Endothelial cell of umbilical vein (primary cell): ENCODE measurements at regions not wholly inside any gene's neighbourhood (a gene's known extent, or its start where the extent isn't known, plus 50 kb on each side); places are given as distances from the start of the nearest gene placed in this dataset.

Experiments used
- BruUV-seq: library from RNA; stranded (reverse); fragments of 400-500 nt; replicated peaks from 2 replicates; lab custom pipeline; 2021; lab: Mats Ljungman, UMichigan
- CTCF ChIA-PET: fragments of 300-600, 350-600 bp; sonication (Branson Sonifier 250); formaldehyde crosslinking; loops from one replicate; lab custom pipeline; 2021; ENCODE audit warnings: antibody characterized with exemption, inconsistent platforms; lab: Charles Lee
- POLR2A ChIA-PET: fragments of 300-600, 350-600 bp; sonication (Branson Sonifier 250); formaldehyde crosslinking; loops from one replicate; lab custom pipeline; 2021; ENCODE audit warnings: antibody characterized with exemption, inconsistent platforms; lab: Charles Lee
- DNase-seq: peaks from one replicate; pipeline ENCODE4 v3.0.0-alpha.2; 2011; ENCODE audit warnings: low read depth, low spot score
- FAIRE-seq: peaks from 2 replicates; lab custom pipeline; 2011; peaks lifted over from hg19 to GRCh38; lab: Jason Lieb, UNC
- H2AFZ ChIP-seq: 2 replicates; pipeline ENCODE4 v1.6.0; 2012; ENCODE audit warnings: low read depth, low read length, control low read depth, inconsistent platforms
- H3K27ac ChIP-seq: 2 replicates; pipeline ENCODE4 v1.5.1; 2011; ENCODE audit warnings: low read depth, mild to moderate bottlenecking, control low read depth, low read length, moderate library complexity; ENCODE audit not compliant: insufficient read depth
- H3K27me3 ChIP-seq, 2 experiments: 2 replicates each; pipeline versions ENCODE4 v1.6.0 to v1.6.1; 2011; ENCODE audit warnings: low read length in 2 of 2, mixed read lengths in 1 of 2; ENCODE audit not compliant: control insufficient read depth in 2 of 2, insufficient read depth in 2 of 2
- H3K36me3 ChIP-seq, 2 experiments: 2 replicates in 1 of 2; 3 replicates in 1 of 2; pipeline ENCODE4 v1.5.1; 2011; ENCODE audit warnings: low read length in 2 of 2, mild to moderate bottlenecking in 1 of 2, moderate library complexity in 1 of 2; ENCODE audit not compliant: control insufficient read depth in 2 of 2, insufficient read depth in 2 of 2; ENCODE audit errors: extremely low read depth in 1 of 2
- H3K4me1 ChIP-seq: 3 replicates; pipeline ENCODE4 v1.5.1; 2011; ENCODE audit warnings: mild to moderate bottlenecking, low read length; ENCODE audit not compliant: control insufficient read depth, insufficient read depth; ENCODE audit errors: extremely low read depth
- H3K4me2 ChIP-seq: 2 replicates; pipeline ENCODE4 v1.6.1; 2011; ENCODE audit warnings: low read length, control low read depth, mixed read lengths; ENCODE audit not compliant: insufficient read depth
- H3K4me3 ChIP-seq, 3 experiments: fragments of 200-600 bp in 1 of 3; sonication (generic), shearing (Covaris generic) in 1 of 3; replicated peaks in 1 of 3; 2 replicates each; pipeline ENCODE4 v1.5.1; 2011 to 2016; ENCODE audit warnings: control low read depth in 3 of 3, low read length in 3 of 3, mild to moderate bottlenecking in 2 of 3, inconsistent platforms in 1 of 3, low read depth in 1 of 3, moderate library complexity in 1 of 3; ENCODE audit not compliant: insufficient read depth in 1 of 3
- H3K79me2 ChIP-seq: 2 replicates; pipeline ENCODE4 v1.6.0; 2012; ENCODE audit warnings: low read length, inconsistent platforms; ENCODE audit not compliant: control insufficient read depth, insufficient read depth
- H3K9ac ChIP-seq: replicated peaks from 2 replicates; pipeline ENCODE3; 2011; ENCODE audit warnings: low read length, control low read depth; ENCODE audit not compliant: insufficient read depth; ENCODE audit errors: extremely low read depth
- H3K9me1 ChIP-seq: replicated peaks from 3 replicates; pipeline ENCODE4 v1.6.0; 2011; ENCODE audit warnings: mild to moderate bottlenecking, low read length; ENCODE audit not compliant: control insufficient read depth, insufficient read depth; ENCODE audit errors: extremely low read depth
- H3K9me3 ChIP-seq: replicated peaks from 2 replicates; pipeline ENCODE4 v1.5.1; 2012; ENCODE audit warnings: low read length, inconsistent platforms; ENCODE audit not compliant: control insufficient read depth, insufficient read depth
- H4K20me1 ChIP-seq: replicated peaks from 2 replicates; pipeline ENCODE3; 2011; ENCODE audit warnings: mild to moderate bottlenecking, low read length; ENCODE audit not compliant: control insufficient read depth, insufficient read depth; ENCODE audit errors: extremely low read depth
- CTCF ChIP-seq, 2 donors: IDR thresholded peaks; 1 replicate in 1 of 2; 2 replicates in 1 of 2; pipeline ENCODE4 v1.5.1; 2011; ENCODE audit warnings: low read length in 2 of 2, mild to moderate bottlenecking in 2 of 2, moderate library complexity in 2 of 2, control low read depth in 1 of 2, inconsistent platforms in 1 of 2, low read depth in 1 of 2; ENCODE audit not compliant: insufficient read depth in 1 of 2; ENCODE audit errors: extremely low read depth in 1 of 2
- EZH2 ChIP-seq: IDR thresholded peaks from 2 replicates; pipeline ENCODE4 v1.6.1; 2012; ENCODE audit warnings: borderline replicate concordance, low read depth, mild to moderate bottlenecking, moderate library complexity, low read length, inconsistent platforms; ENCODE audit not compliant: severe bottlenecking
- FOS ChIP-seq: IDR thresholded peaks from 2 replicates; pipeline ENCODE4 v1.6.1; 2011; ENCODE audit warnings: mild to moderate bottlenecking, low read length, moderate library complexity, borderline replicate concordance; ENCODE audit not compliant: insufficient read depth
- GATA2 ChIP-seq: IDR thresholded peaks from 2 replicates; pipeline ENCODE4 v1.7.0; 2011; ENCODE audit warnings: low read depth, mild to moderate bottlenecking, moderate library complexity, mixed read lengths, low read length; ENCODE audit not compliant: insufficient read length, insufficient read depth
- JUN ChIP-seq: IDR thresholded peaks from 2 replicates; pipeline ENCODE4 v1.6.1; 2011; ENCODE audit warnings: borderline replicate concordance, low read depth; ENCODE audit not compliant: insufficient read length, insufficient read depth
- MAX ChIP-seq: IDR thresholded peaks from 2 replicates; pipeline ENCODE4 v1.6.1; 2011; ENCODE audit not compliant: insufficient read depth, insufficient read length
- MYC ChIP-seq: IDR thresholded peaks from one replicate; pipeline ENCODE4 v1.6.1; 2011; ENCODE audit warnings: mild to moderate bottlenecking, low read depth, low read length
- POLR2A ChIP-seq: IDR thresholded peaks from 2 replicates; pipeline ENCODE4 v1.6.1; 2012; ENCODE audit warnings: low read depth, mild to moderate bottlenecking, control low read depth, low read length
- POLR2AphosphoS5 ChIP-seq: IDR thresholded peaks from 2 replicates; pipeline ENCODE4 v1.6.1; 2012; ENCODE audit warnings: low read depth, mild to moderate bottlenecking, control low read depth, low read length, moderate library complexity; ENCODE audit not compliant: insufficient read depth
- dilution Hi-C: fragments of 300-500 bp; cut with MboI; formaldehyde crosslinking; loops from one replicate; pipeline ENCODE4 v1.15.0; 2019; ENCODE audit warnings: low sequenced_read_pairs; ENCODE audit not compliant: extremely low pct_ligation_motif_present
- intact Hi-C: fragments of 100-400 bp; cut with micrococcal nuclease; formaldehyde crosslinking; loops from one replicate; pipeline ENCODE4 v1.10.0; 2022

- FAIRE-seq, result no peak
- no peak overlapping the region for H3K9ac ChIP-seq
- no peaks in the 10 kb centered on the region for H3K9me3 ChIP-seq
- H3K27ac ChIP-seq, result no peak overlapping the region
- no peak overlapping the region for H2AFZ ChIP-seq
- no peaks in the 10 kb centered on the region for H4K20me1 ChIP-seq
- H3K4me3 ChIP-seq, result no peak overlapping the region
- intact Hi-C loops (no loop called here), dilution Hi-C loops (no loop called here)
- no peaks in the 10 kb centered on the region for H3K9me1 ChIP-seq
- no peak overlapping the region for H3K4me2 ChIP-seq
- TF ChIP-seq MAX, result no peak
- no peak for TF ChIP-seq EZH2
- TF ChIP-seq GATA2, result no peak
- no peak for TF ChIP-seq POLR2AphosphoS5
- no peak for TF ChIP-seq POLR2A
- TF ChIP-seq FOS, result no peak
- TF ChIP-seq MYC, result no peak
- TF ChIP-seq CTCF (IDR thresholded peaks at IDR 0.05; ENCODE audit: extremely low read depth in 1 of 2, insufficient read depth in 1 of 2, low read depth in 1 of 2, low read length in 2 of 2), result no peak
- no peak for TF ChIP-seq JUN
- H3K27me3 ChIP-seq, result no peaks in the 10 kb centered on the region
- no peaks in the 10 kb centered on the region for H3K79me2 ChIP-seq
- POLR2A ChIA-PET, result no interaction called here
- no TSS peak for BruUV-seq
- DNase-seq, result no peak
- no peaks in the 10 kb centered on the region for H3K4me1 ChIP-seq
- CTCF ChIA-PET, result no interaction called here
- H3K36me3 ChIP-seq, result no peaks in the 10 kb centered on the region
Observed at GRCh38 chr3:161573136-161573535, 76.5 kb downstream of the OTOL1 start.
